B cell (primary cell): ENCODE measurements at regions not wholly inside any gene's neighbourhood (a gene's known extent, or its start where the extent isn't known, plus 50 kb on each side); places are given as distances from the start of the nearest gene placed in this dataset.

ENCODE experiments used
- ATAC-seq: fragments of 200-7000 bp; cut with Tn5 transposase; one replicate; pipeline ENCODE4 v1.10.0; 2021; ENCODE audit warnings: low read depth, mild to moderate bottlenecking, moderate number of reproducible peaks, moderate library complexity
- CTCF ChIA-PET: fragments of 350-600 bp; sonication (Branson Sonifier 250); formaldehyde crosslinking; loops from one replicate; lab custom pipeline; 2021; ENCODE audit warnings: antibody characterized with exemption, inconsistent platforms; lab: Charles Lee
- POLR2A ChIA-PET: fragments of 350-600 bp; sonication (Branson Sonifier 250); formaldehyde crosslinking; loops from one replicate; lab custom pipeline; 2021; ENCODE audit warnings: antibody characterized with exemption; lab: Charles Lee
- DNase-seq: peaks from one replicate; pipeline ENCODE4 v3.0.0; 2013
- H2AFZ ChIP-seq: 2 replicates; pipeline ENCODE4 v1.6.1; 2012; ENCODE audit warnings: mild to moderate bottlenecking, low read depth, low read length; ENCODE audit not compliant: insufficient read depth, poor library complexity, severe bottlenecking
- H3K27ac ChIP-seq, 2 donors: 1 replicate in 1 of 2; 2 replicates in 1 of 2; pipeline ENCODE4 v1.5.1; 2012 to 2013; ENCODE audit warnings: low read length in 2 of 2, mild to moderate bottlenecking in 2 of 2, moderate library complexity in 1 of 2
- H3K27me3 ChIP-seq, 4 experiments: fragments of 200-600 bp in 1 of 4; sonication (generic) in 1 of 4; replicated peaks in 1 of 4; 1 replicate in 2 of 4; 2 replicates in 2 of 4; pipeline versions ENCODE4 v1.6.1 to v1.7.0; 2013 to 2016; ENCODE audit warnings: low read length in 3 of 4, mild to moderate bottlenecking in 2 of 4, mixed read lengths in 1 of 4, moderate library complexity in 1 of 4; ENCODE audit not compliant: insufficient read depth in 4 of 4, control insufficient read depth in 3 of 4; ENCODE audit errors: control extremely low read depth in 1 of 4
- H3K36me3 ChIP-seq, 2 experiments: replicated peaks in 1 of 2; 1 replicate in 1 of 2; 2 replicates in 1 of 2; pipeline versions ENCODE4 v1.6.1 to v1.7.1; 2013; ENCODE audit warnings: low read length in 1 of 2; ENCODE audit not compliant: insufficient read depth in 2 of 2, control insufficient read depth in 1 of 2; ENCODE audit errors: control extremely low read depth in 1 of 2, extremely low read depth in 1 of 2
- H3K4me1 ChIP-seq, 2 donors: fragments of 200-600 bp in 1 of 2; sonication (generic) in 1 of 2; 1 replicate in 1 of 2; 2 replicates in 1 of 2; pipeline versions ENCODE4 v1.5.1 to v1.6.1; 2013 to 2017; ENCODE audit warnings: low read length in 2 of 2; ENCODE audit not compliant: control insufficient read depth in 2 of 2, insufficient read depth in 2 of 2
- H3K4me2 ChIP-seq: replicated peaks from 2 replicates; pipeline ENCODE3; 2012; ENCODE audit warnings: mild to moderate bottlenecking, low read depth, low read length; ENCODE audit not compliant: poor library complexity, severe bottlenecking
- H3K4me3 ChIP-seq, 5 experiments: fragments of 200-600 bp in 1 of 5; sonication (generic) in 1 of 5; 1 replicate in 3 of 5; 2 replicates in 2 of 5; pipeline versions ENCODE4 v1.5.1 to v1.7.0; 2011 to 2016; ENCODE audit warnings: low read length in 4 of 5, mild to moderate bottlenecking in 4 of 5, low read depth in 2 of 5, control low read depth in 1 of 5, moderate library complexity in 1 of 5; ENCODE audit not compliant: insufficient read depth in 1 of 5; ENCODE audit errors: control extremely low read depth in 1 of 5, extremely low read depth in 1 of 5
- H3K79me2 ChIP-seq: fragments of 200-600 bp; sonication (generic); one replicate; pipeline ENCODE4 v1.6.0; 2016; ENCODE audit warnings: low read length; ENCODE audit not compliant: control insufficient read depth, insufficient read depth
- H3K9ac ChIP-seq: fragments of 200-600 bp; sonication (generic); 2 replicates; pipeline ENCODE4 v1.6.1; 2017; ENCODE audit warnings: mild to moderate bottlenecking, low read length, moderate library complexity
- H3K9me3 ChIP-seq, 3 donors: one replicate each; pipeline versions ENCODE4 v1.6.1 to v1.7.1; 2013; ENCODE audit warnings: low read length in 2 of 3; ENCODE audit not compliant: control insufficient read depth in 2 of 3, insufficient read depth in 1 of 3; ENCODE audit errors: control extremely low read depth in 1 of 3
- H4K20me1 ChIP-seq: 2 replicates; pipeline ENCODE4 v1.6.0; 2012; ENCODE audit warnings: mild to moderate bottlenecking, low read length; ENCODE audit not compliant: insufficient read depth, control insufficient read depth, poor library complexity, severe bottlenecking
- H3K27ac Mint-ChIP-seq: one replicate; pipeline ENCODE4 v1.8.0; 2021; ENCODE audit warnings: mixed read lengths
- H3K27me3 Mint-ChIP-seq: one replicate; pipeline ENCODE4 v1.8.0; 2021; ENCODE audit warnings: mixed read lengths
- H3K4me1 Mint-ChIP-seq: one replicate; pipeline ENCODE4 v1.8.0; 2021; ENCODE audit warnings: mixed read lengths
- H3K4me3 Mint-ChIP-seq: one replicate; pipeline ENCODE4 v1.8.0; 2021; ENCODE audit warnings: mixed read lengths
- H3K9me3 Mint-ChIP-seq: one replicate; pipeline ENCODE4 v1.8.0; 2022; ENCODE audit warnings: mixed read lengths; ENCODE audit not compliant: insufficient read depth
- CTCF ChIP-seq: fragments of 200-600 bp; IDR thresholded peaks from one replicate; pipeline ENCODE4 v1.8.0; 2022; ENCODE audit warnings: antibody characterized with exemption, mild to moderate bottlenecking
- EZH2 ChIP-seq: IDR thresholded peaks from 2 replicates; pipeline ENCODE4 v1.6.1; 2012; ENCODE audit warnings: borderline replicate concordance, low read depth, mild to moderate bottlenecking, moderate library complexity, low read length; ENCODE audit not compliant: insufficient read depth, poor library complexity, severe bottlenecking
- WGBS: methylation state at CpG from one replicate; pipeline ENCODE4 v1.1.5; 2013; ENCODE audit warnings: missing lambda C conversion rate; ENCODE audit not compliant: insufficient coverage; 5-methylcytosine and 5-hydroxymethylcytosine counted together
- intact Hi-C: fragments of 100-400 bp; cut with micrococcal nuclease; formaldehyde crosslinking; loops from one replicate; pipeline ENCODE4 v1.10.0; 2022

- Mint-ChIP-seq H3K4me3 (no peak overlapping the region), H3K27ac (no peak overlapping the region), H3K9me3 (no peaks in the 10 kb centered on the region), H3K4me1 (no peaks in the 10 kb centered on the region), H3K27me3 (no peaks in the 10 kb centered on the region)
- Histone ChIP-seq H3K4me1 (no peaks in the 10 kb centered on the region), H3K36me3 (no peaks in the 10 kb centered on the region), H2AFZ (no peak overlapping the region), H4K20me1 (no peaks in the 10 kb centered on the region), H3K9ac (no peak overlapping the region), H3K4me2 (no peak overlapping the region), H3K27me3 (no peaks in the 10 kb centered on the region), H3K4me3 (no peak overlapping the region), H3K79me2 (no peaks in the 10 kb centered on the region), H3K9me3 (peaks cover 0 to 18% (median 0%) of the 10 kb centered on the region in 3 donors), H3K27ac (no peak overlapping the region)
- intact Hi-C loops: no loop called here
- DNase-seq (no peak), ATAC-seq (no peak)
- no peak for TF ChIP-seq CTCF
- no peak for TF ChIP-seq EZH2
- ChIA-PET CTCF (no interaction called here), POLR2A (no interaction called here)
- WGBS: 80% methylated on average over 2 of the region's 2 CpGs
These were observed 241.4 kb downstream of the UQCRFS1 start for GRCh38 chr19:28971513-28971912.

- Mint-ChIP-seq H3K4me1 (no peaks in the 10 kb centered on the region), H3K27me3 (no peaks in the 10 kb centered on the region), H3K4me3 (no peak overlapping the region), H3K9me3 (no peaks in the 10 kb centered on the region), H3K27ac (no peak overlapping the region)
- Histone ChIP-seq H3K9ac (no peak overlapping the region), H2AFZ (no peak overlapping the region), H3K4me2 (no peak overlapping the region), H3K27ac (no peak overlapping the region), H3K36me3 (no peaks in the 10 kb centered on the region), H3K4me1 (no peaks in the 10 kb centered on the region), H3K4me3 (no peak overlapping the region), H4K20me1 (no peaks in the 10 kb centered on the region), H3K79me2 (no peaks in the 10 kb centered on the region), H3K27me3 (no peaks in the 10 kb centered on the region), H3K9me3 (peaks cover 0 to 18% (median 0%) of the 10 kb centered on the region in 3 donors)
- intact Hi-C loops: no loop called here
- WGBS: 92% methylated on average over 4 of the region's 6 CpGs
- POLR2A ChIA-PET: no interaction called here
- ATAC-seq (no peak), DNase-seq (no peak)
- no peak for TF ChIP-seq EZH2
- TF ChIP-seq CTCF: no peak
- CTCF ChIA-PET: no interaction called here
These were observed 241.9 kb downstream of the UQCRFS1 start for GRCh38 chr19:28971049-28971448.
